COR-L47 (cell line): ENCODE measurements at regions not wholly inside any gene's neighbourhood (a gene's known extent, or its start where the extent isn't known, plus 50 kb on each side); places are given as distances from the start of the nearest gene placed in this dataset.
"Not testable (repeated sequence)": the region's sequence is repeated elsewhere in the genome, so short reads cannot be mapped to it uniquely, and the experiment has no call there.

Experiments
- DNase-seq: peaks from one replicate; lab custom pipeline; 2025; lab: John Stamatoyannopoulos, UW

GRCh38 chr2:208799397-208799796, 392.8 kb downstream of the PTH2R start:
- no peak for DNase-seq

GRCh38 chr2:208800887-208801286, 394.3 kb downstream of the PTH2R start:
- DNase-seq: not testable (repeated sequence)

GRCh38 chr2:208807756-208808155, 401.2 kb downstream of the PTH2R start:
- no peak for DNase-seq

- not testable (repeated sequence) for DNase-seq
Measured at GRCh38 chr2:208811885-208812284, 405.3 kb downstream of the PTH2R start.

- no peak for DNase-seq
Measured at GRCh38 chr2:208819190-208819589, 412.6 kb downstream of the PTH2R start.

GRCh38 chr2:208820014-208820688, 413.6 kb downstream of the PTH2R start:
- peak; percentile 44 for DNase-seq

- no peak for DNase-seq
Measured at GRCh38 chr2:208827109-208827508, 420.5 kb downstream of the PTH2R start.

GRCh38 chr2:208827549-208828221, 421.1 kb downstream of the PTH2R start:
- no peak for DNase-seq

- DNase-seq: no peak
Measured at GRCh38 chr2:208830203-208830602, 423.6 kb downstream of the PTH2R start.

GRCh38 chr2:208847651-208848050, 441.1 kb downstream of the PTH2R start:
- DNase-seq: no peak

- DNase-seq: no peak
Measured at GRCh38 chr2:208854717-208855116, 448.1 kb downstream of the PTH2R start.

GRCh38 chr2:208867374-208867773, 460.8 kb downstream of the PTH2R start:
- DNase-seq: no peak

GRCh38 chr2:208872591-208872990, 466.0 kb downstream of the PTH2R start:
- no peak for DNase-seq

GRCh38 chr2:208879666-208880065, 473.1 kb downstream of the PTH2R start:
- no peak for DNase-seq

- no peak for DNase-seq
Measured at GRCh38 chr2:208880171-208880570, 473.6 kb downstream of the PTH2R start.

GRCh38 chr2:208890486-208890885, 483.9 kb downstream of the PTH2R start:
- DNase-seq: no peak

- DNase-seq: no peak
Measured at GRCh38 chr2:208892203-208892602, 485.6 kb downstream of the PTH2R start.

GRCh38 chr2:208906330-208906729, 499.7 kb downstream of the PTH2R start:
- no peak for DNase-seq

GRCh38 chr2:208915401-208915800, 508.4 kb upstream of the MAP2 start:
- DNase-seq: no peak

- DNase-seq: no peak
Measured at GRCh38 chr2:208916881-208917280, 507.0 kb upstream of the MAP2 start.

- not testable (repeated sequence) for DNase-seq
Measured at GRCh38 chr2:208921358-208921757, 502.5 kb upstream of the MAP2 start.

GRCh38 chr2:208927867-208928266, 496.0 kb upstream of the MAP2 start:
- DNase-seq: no peak

GRCh38 chr2:208929139-208929864, 494.5 kb upstream of the MAP2 start:
- no peak for DNase-seq
